OCI-LY1 (cell line): ENCODE measurements at regions not wholly inside any gene's neighbourhood (a gene's known extent, or its start where the extent isn't known, plus 50 kb on each side); places are given as distances from the start of the nearest gene placed in this dataset.
"Not testable (repeated sequence)": the region's sequence is repeated elsewhere in the genome, so short reads cannot be mapped to it uniquely, and the experiment has no call there.

ENCODE experiments used
- H2AFZ ChIP-seq: fragments of 200-600 bp; sonication (generic), shearing (Covaris generic); 2 replicates; pipeline ENCODE4 v1.6.0; 2014; ENCODE audit warnings: antibody characterized with exemption, mild to moderate bottlenecking, low read length
- H3F3A ChIP-seq: fragments of 200-600 bp; sonication (generic), shearing (Covaris generic); 2 replicates; pipeline ENCODE4 v1.6.0; 2014; ENCODE audit warnings: mild to moderate bottlenecking, antibody characterized with exemption, low read length, moderate library complexity; ENCODE audit not compliant: insufficient read depth
- H3K27ac ChIP-seq: fragments of 200-600 bp; sonication (generic); 2 replicates; pipeline ENCODE4 v1.5.1; 2014; ENCODE audit warnings: low read length, mixed run types, mild to moderate bottlenecking, low read depth; ENCODE audit not compliant: poor library complexity, severe bottlenecking
- H3K27me3 ChIP-seq: fragments of 200-600 bp; sonication (generic); 2 replicates; pipeline ENCODE4 v1.6.0; 2014; ENCODE audit warnings: antibody characterized with exemption, mild to moderate bottlenecking, low read length, moderate library complexity; ENCODE audit not compliant: insufficient read depth
- H3K36me3 ChIP-seq: fragments of 200-600 bp; sonication (generic); 2 replicates; pipeline ENCODE4 v1.6.1; 2014; ENCODE audit warnings: mild to moderate bottlenecking, antibody characterized with exemption, low read length, moderate library complexity, mixed read lengths; ENCODE audit not compliant: insufficient read depth
- H3K4me1 ChIP-seq: fragments of 200-600 bp; sonication (generic); 2 replicates; pipeline ENCODE4 v1.5.1; 2014; ENCODE audit warnings: mild to moderate bottlenecking, low read length, moderate library complexity; ENCODE audit not compliant: insufficient read depth, severe bottlenecking
- H3K4me2 ChIP-seq: fragments of 200-600 bp; sonication (generic), shearing (Covaris generic); 2 replicates; pipeline ENCODE4 v1.6.1; 2014; ENCODE audit warnings: low read length
- H3K4me3 ChIP-seq: fragments of 200-600 bp; sonication (generic); 2 replicates; pipeline ENCODE4 v1.5.1; 2014; ENCODE audit warnings: low read length, low read depth, mild to moderate bottlenecking, mixed read lengths; ENCODE audit not compliant: poor library complexity, severe bottlenecking
- H3K79me2 ChIP-seq: fragments of 200-600 bp; shearing (Covaris generic); 2 replicates; pipeline ENCODE4 v1.6.1; 2016; ENCODE audit warnings: mixed run types, low read length, mixed read lengths; ENCODE audit not compliant: insufficient read depth
- H3K9ac ChIP-seq: fragments of 200-600 bp; sonication (generic), shearing (Covaris generic); 2 replicates; pipeline ENCODE4 v1.6.1; 2014; ENCODE audit warnings: mild to moderate bottlenecking, low read length, mixed read lengths
- H3K9me2 ChIP-seq: fragments of 200-600 bp; sonication (generic), shearing (Covaris generic); 2 replicates; pipeline ENCODE4 v1.6.1; 2014; ENCODE audit warnings: low read depth, mild to moderate bottlenecking, low read length, mixed read lengths
- H3K9me3 ChIP-seq: fragments of 200-600 bp; shearing (Covaris generic); 2 replicates; pipeline ENCODE4 v1.6.1; 2014; ENCODE audit warnings: low read length, mixed read lengths
- H4K20me1 ChIP-seq: fragments of 200-600 bp; sonication (generic), shearing (Covaris generic); 2 replicates; pipeline ENCODE4 v1.6.0; 2016; ENCODE audit warnings: mild to moderate bottlenecking, low read length; ENCODE audit not compliant: insufficient read depth
- EZH2 ChIP-seq: fragments of 200-600 bp; sonication (generic), shearing (Covaris generic); IDR thresholded peaks from 2 replicates; pipeline ENCODE4 v1.8.0; 2017; ENCODE audit warnings: borderline replicate concordance, mixed run types, mild to moderate bottlenecking, antibody characterized with exemption, low read length, moderate library complexity, mixed read lengths
- TF ChIP-seq, protein P1 (sequence below): fragments of 200-600 bp; sonication (generic), shearing (Covaris generic); IDR thresholded peaks from 2 replicates; pipeline ENCODE4 v1.5.1; 2017; ENCODE audit warnings: mild to moderate bottlenecking, antibody characterized with exemption, low read length, moderate library complexity, mixed read lengths

DNA sequence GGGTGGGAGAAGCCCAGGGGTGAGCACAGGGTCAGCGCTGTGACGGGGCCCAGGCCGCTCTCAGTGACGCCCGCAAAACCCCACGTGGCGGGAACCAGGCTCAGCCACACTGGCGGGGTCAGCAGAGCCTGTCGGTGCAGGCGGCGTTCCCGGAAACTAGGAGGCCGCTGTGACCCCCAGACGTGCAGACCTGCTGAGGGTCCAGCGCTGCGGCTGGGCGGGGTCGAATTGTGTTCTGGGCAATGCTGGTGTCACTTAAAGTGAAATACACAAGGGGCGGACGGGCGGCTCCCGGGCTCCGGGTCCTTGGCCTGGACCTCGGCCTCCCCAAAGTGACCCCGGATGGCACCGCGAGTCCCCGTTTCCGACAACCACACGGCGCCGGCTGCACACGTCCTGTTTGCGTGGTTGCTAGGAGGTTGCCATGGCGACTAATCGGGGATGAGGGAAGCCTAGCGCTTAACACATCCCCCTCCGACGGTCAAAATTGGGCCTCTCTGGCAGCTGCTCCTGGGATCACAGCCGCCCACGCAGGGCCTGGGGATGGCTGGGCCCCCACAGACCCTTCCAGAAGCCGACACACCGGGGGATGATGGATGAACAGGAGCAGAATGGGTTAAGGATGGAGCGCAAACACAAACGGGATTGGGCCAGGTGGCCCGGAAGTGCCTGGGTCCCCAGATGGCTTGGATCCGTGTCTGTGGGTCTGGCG, 81.7 kb upstream of the PRR5 start:
- H3K79me2 ChIP-seq: no peaks in the 10 kb centered on the region
- no peaks in the 10 kb centered on the region for H4K20me1 ChIP-seq
- H3K36me3 ChIP-seq: no peaks in the 10 kb centered on the region
- no peak overlapping the region for H2AFZ ChIP-seq
- no peak overlapping the region for H3K27ac ChIP-seq
- H3K4me2 ChIP-seq: no peak overlapping the region
- no peak overlapping the region for H3K4me3 ChIP-seq
- TF ChIP-seq, protein P1, sequence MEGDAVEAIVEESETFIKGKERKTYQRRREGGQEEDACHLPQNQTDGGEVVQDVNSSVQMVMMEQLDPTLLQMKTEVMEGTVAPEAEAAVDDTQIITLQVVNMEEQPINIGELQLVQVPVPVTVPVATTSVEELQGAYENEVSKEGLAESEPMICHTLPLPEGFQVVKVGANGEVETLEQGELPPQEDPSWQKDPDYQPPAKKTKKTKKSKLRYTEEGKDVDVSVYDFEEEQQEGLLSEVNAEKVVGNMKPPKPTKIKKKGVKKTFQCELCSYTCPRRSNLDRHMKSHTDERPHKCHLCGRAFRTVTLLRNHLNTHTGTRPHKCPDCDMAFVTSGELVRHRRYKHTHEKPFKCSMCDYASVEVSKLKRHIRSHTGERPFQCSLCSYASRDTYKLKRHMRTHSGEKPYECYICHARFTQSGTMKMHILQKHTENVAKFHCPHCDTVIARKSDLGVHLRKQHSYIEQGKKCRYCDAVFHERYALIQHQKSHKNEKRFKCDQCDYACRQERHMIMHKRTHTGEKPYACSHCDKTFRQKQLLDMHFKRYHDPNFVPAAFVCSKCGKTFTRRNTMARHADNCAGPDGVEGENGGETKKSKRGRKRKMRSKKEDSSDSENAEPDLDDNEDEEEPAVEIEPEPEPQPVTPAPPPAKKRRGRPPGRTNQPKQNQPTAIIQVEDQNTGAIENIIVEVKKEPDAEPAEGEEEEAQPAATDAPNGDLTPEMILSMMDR: no peak
- no peak for TF ChIP-seq EZH2
- H3K9me3 ChIP-seq: no peaks in the 10 kb centered on the region
- H3K9ac ChIP-seq: no peak overlapping the region
- H3K4me1 ChIP-seq: no peaks in the 10 kb centered on the region
- H3F3A ChIP-seq: no peaks in the 10 kb centered on the region
- H3K27me3 ChIP-seq: no peaks in the 10 kb centered on the region
- H3K9me2 ChIP-seq: no peaks in the 10 kb centered on the region

DNA sequence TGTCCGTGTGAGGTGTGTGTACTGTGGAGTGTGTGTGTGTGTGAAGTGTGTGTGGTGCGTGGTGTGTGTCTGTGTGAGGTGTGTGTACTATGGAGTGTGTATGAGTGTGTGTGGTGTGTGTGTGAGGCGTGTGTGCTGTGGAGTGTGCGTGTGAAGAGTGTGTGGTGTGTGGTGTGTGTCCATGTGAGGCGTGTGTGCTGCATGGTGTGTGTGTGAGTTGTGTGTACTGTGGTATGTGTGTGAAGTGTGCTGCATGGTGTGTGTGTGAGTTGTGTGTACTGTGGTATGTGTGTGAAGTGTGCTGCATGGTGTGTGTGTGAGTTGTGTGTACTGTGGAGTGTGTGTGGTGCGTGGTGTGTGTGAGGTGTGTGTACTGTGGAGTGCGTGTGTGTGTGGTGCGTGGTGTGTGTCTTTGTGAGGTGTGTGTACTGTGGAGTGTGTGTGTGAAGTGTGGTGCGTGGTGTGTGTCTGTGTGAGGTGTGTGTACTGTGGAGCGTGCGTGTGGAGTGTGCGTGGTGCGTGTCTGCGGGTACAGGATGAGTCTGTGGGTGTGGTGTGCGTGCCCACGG, 82.4 kb upstream of the PRR5 start:
- H3K27ac ChIP-seq: not testable (repeated sequence)

DNA sequence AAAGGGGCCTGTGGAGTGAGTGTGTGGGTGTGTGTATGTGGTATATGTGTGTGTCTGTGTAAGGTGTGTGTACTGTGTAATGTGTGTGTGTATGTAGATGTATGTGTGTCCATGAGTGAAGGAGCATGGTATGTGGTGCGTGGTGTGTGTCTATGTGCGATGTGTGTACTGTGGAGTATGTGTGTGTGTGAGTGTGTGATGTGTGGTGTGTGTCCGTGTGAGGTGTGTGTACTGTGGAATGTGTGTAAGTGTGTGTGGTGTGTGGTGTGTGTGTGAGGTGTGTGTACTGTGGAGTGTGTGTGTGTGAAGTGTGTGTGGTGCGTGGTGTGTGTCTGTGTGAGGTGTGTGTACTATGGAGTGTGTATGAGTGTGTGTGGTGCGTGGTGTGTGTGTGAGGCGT, 83.1 kb upstream of the PRR5 start:
- not testable (repeated sequence) for H3K4me2 ChIP-seq, H2AFZ ChIP-seq, H3K4me3 ChIP-seq, H3K4me1 ChIP-seq, H3K36me3 ChIP-seq, H3K9me3 ChIP-seq, H3K9ac ChIP-seq, H3K79me2 ChIP-seq, H3F3A ChIP-seq, H3K9me2 ChIP-seq, H4K20me1 ChIP-seq, H3K27me3 ChIP-seq, H3K27ac ChIP-seq

More for the DNA sequence above, 82.4 kb upstream of the PRR5 start:
- H3K9ac ChIP-seq, H3K4me2 ChIP-seq, H3F3A ChIP-seq, H2AFZ ChIP-seq, H3K79me2 ChIP-seq, H4K20me1 ChIP-seq, H3K4me1 ChIP-seq, H3K4me3 ChIP-seq, H3K9me2 ChIP-seq, H3K9me3 ChIP-seq, H3K27me3 ChIP-seq, H3K36me3 ChIP-seq: not testable (repeated sequence)

DNA sequence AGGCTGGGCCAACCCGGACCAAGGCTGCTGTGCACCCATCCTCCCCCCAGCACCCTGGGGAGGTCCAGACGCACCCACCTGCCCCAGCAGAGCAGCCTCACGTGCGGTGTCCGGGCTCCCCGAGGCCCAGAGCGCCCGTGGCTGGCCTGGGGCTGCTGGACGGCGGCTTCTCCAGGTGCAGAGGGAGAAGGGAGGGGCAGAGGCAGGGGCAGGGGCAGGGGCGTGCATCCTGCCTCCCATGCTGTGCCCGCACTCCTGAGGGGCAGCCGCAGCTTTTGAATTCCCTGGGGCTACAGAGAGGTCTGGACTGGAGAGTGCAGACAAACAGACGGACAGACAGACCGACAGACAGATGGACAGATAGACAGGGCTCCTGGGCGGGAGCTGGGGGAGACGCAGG, 83.6 kb upstream of the PRR5 start:
- Histone ChIP-seq H3K9me2 (no peaks in the 10 kb centered on the region), H3K79me2 (no peaks in the 10 kb centered on the region), H3K27me3 (no peaks in the 10 kb centered on the region), H3K27ac (no peak overlapping the region), H3K9me3 (no peaks in the 10 kb centered on the region), H3K9ac (no peak overlapping the region), H3K4me2 (no peak overlapping the region), H3K4me1 (no peaks in the 10 kb centered on the region), H2AFZ (no peak overlapping the region), H3F3A (no peaks in the 10 kb centered on the region), H3K4me3 (no peak overlapping the region), H4K20me1 (no peaks in the 10 kb centered on the region), H3K36me3 (no peaks in the 10 kb centered on the region)
- no peak for TF ChIP-seq EZH2
- TF ChIP-seq, protein P1: no peak
